Cardiac fibroblast (primary cell): ENCODE measurements at regions not wholly inside any gene's neighbourhood (a gene's known extent, or its start where the extent isn't known, plus 50 kb on each side); places are given as distances from the start of the nearest gene placed in this dataset.

Experiments
- DNase-seq, 2 donors: peaks; one replicate each; pipeline versions ENCODE4 v3.0.0 to v3.0.0-alpha.2; 2010; ENCODE audit warnings: low read depth in 2 of 2
- H3K4me3 ChIP-seq, 2 donors: replicated peaks in 1 of 2; 1 replicate in 1 of 2; 2 replicates in 1 of 2; pipeline ENCODE4 v1.5.1; 2011; ENCODE audit warnings: low read depth in 2 of 2, low read length in 2 of 2, mild to moderate bottlenecking in 2 of 2, moderate library complexity in 1 of 2
- CTCF ChIP-seq: IDR thresholded peaks from one replicate; pipeline ENCODE4 v1.5.1; 2011; ENCODE audit warnings: low read depth, mild to moderate bottlenecking, low read length, inconsistent platforms

- no peak for DNase-seq
- TF ChIP-seq CTCF, result no peak
- H3K4me3 ChIP-seq, result no peak overlapping the region
These were observed 78.3 kb upstream of the KCNK2 start for GRCh38 chr1:215004121-215004827.

- no peak for TF ChIP-seq CTCF
- no peak overlapping the region for H3K4me3 ChIP-seq
- no peak for DNase-seq
These were observed 77.5 kb upstream of the KCNK2 start for GRCh38 chr1:215005078-215005477.

DNA sequence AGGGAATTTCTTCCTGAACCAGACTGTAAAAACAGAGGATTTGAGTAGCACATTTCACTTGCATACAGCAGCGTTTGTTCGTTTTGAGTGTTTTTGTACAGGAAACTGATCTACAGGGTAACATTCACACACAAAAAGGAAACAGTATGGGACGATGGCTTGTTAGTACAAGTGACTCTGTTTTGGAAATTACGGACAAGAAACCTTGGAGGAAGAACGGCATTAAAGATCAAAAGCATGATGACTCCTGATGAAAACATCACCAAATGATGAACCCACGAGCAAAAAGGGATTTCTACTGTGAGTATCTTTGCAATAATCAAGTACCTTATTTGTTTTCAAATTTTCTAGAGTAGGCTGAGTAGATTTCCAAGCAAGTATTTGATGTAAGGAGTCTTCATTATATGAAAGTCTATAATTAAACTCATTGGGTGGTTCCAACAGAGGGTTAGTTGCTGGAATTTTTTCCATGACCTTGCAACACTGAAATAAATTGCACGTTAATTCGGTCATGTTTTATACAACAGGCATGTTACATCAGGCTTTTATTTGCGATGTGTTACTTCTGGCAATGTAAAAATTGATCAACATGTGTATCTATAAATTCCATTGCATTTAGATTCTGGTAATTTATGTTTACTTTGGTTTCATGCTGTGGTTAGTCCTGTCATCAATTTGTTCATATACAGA is 76.7 kb upstream of the KCNK2 start:
- TF ChIP-seq CTCF, result no peak
- DNase-seq, result no peak
- H3K4me3 ChIP-seq, result no peak overlapping the region

- peak in 1 of 2 donors; percentile 48 for DNase-seq
- no peak overlapping the region for H3K4me3 ChIP-seq
- no peak for TF ChIP-seq CTCF
These were observed 74.7 kb upstream of the KCNK2 start for GRCh38 chr1:215007880-215008279.

DNA sequence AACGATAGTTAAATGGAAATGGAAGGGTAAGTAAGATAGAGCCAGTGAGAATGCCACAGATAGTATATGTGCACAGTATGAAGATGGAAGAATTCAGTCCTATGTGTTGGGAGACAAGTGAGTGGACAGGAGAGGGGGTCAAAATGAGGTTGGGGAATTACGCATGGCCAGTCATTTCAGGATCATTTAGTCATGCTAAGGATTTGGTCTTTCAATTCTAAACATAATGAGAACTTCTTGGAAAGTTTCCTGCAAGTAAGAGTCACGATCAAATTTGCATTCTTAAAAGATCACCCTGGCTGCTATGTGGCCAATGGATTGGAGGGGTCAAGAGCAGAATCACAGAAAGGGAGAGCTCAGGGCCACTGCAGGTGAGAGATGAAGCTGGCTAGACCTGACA is 64.0 kb upstream of the KCNK2 start:
- no peak overlapping the region for H3K4me3 ChIP-seq
- TF ChIP-seq CTCF, result no peak
- peak in 1 of 2 donors; percentile 29 for DNase-seq

DNA sequence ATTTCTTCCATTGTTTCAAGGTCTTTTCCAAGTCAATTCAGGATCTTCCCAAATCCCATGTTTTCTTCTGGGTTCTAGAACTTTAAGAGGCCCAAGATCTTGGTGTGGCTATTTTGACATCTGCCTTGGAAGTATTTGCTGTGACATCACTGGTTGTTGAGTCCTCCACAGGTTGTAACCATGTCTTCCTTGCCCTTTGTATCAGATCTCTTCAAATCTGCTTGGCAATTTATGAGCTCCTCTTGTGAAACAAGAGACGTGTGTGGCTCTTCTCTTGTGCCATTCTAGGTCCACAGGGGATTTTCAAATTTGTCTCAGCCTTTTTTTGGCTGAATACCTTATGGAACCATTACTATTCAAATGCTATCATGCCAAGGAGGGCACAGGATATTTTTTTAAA is 60.3 kb upstream of the KCNK2 start:
- no peak for TF ChIP-seq CTCF
- DNase-seq, result peak in 1 of 2 donors; percentile 11
- H3K4me3 ChIP-seq, result no peak overlapping the region
